K562 (cell line): ENCODE measurements at regions not wholly inside any gene's neighbourhood (a gene's known extent, or its start where the extent isn't known, plus 50 kb on each side); places are given as distances from the start of the nearest gene placed in this dataset.

ENCODE experiments used
- ATAC-seq: fragments of 200-7000 bp; cut with Tn5 transposase; 3 replicates; pipeline ENCODE4 v1.9.1; 2020; ENCODE audit warnings: moderate library complexity
- BruUV-seq: library from RNA; stranded (reverse); fragments of 400-500 nt; replicated peaks from 2 replicates; lab custom pipeline; 2021; lab: Mats Ljungman, UMichigan
- CTCF ChIA-PET: fragments of 300-600 bp; formaldehyde crosslinking; extraction: SDS; loops from one replicate; lab custom pipeline; 2021; ENCODE audit warnings: low intra/inter-chr PET ratio; lab: Yijun Ruan, JAX
- POLR2A ChIA-PET: fragments of 300-600, 350-650 bp; sonication (Branson Sonifier 250); formaldehyde crosslinking; extraction: SDS; loops from one replicate; lab custom pipeline; 2021; ENCODE audit warnings: antibody characterized with exemption, inconsistent platforms; lab: Yijun Ruan, JAX
- DNase-seq, 4 experiments: peaks; one replicate each; pipeline versions ENCODE4 v3.0.0 to v3.0.0-alpha.2; 2011 to 2018; ENCODE audit warnings: low spot score in 3 of 4, mixed read lengths in 3 of 4; ENCODE audit errors: extremely low read depth in 1 of 4
- FAIRE-seq: peaks from 2 replicates; lab custom pipeline; 2011; peaks lifted over from hg19 to GRCh38; lab: Jason Lieb, UNC
- H2AFZ ChIP-seq: 2 replicates; pipeline ENCODE4 v1.6.0; 2011; ENCODE audit warnings: low read depth, low read length, control low read depth, inconsistent platforms
- H3K27ac ChIP-seq: fragments of 200-600 bp; 3 replicates; pipeline ENCODE4 v1.8.0; 2011; ENCODE audit warnings: low read depth, mild to moderate bottlenecking, control low read depth, inconsistent platforms, low read length, moderate library complexity, mixed read lengths; ENCODE audit errors: extremely low read depth
- H3K27me3 ChIP-seq, 2 experiments: fragments of 300-600 bp in 1 of 2; 2 replicates in 1 of 2; 3 replicates in 1 of 2; pipeline versions ENCODE4 v1.6.0 to v1.8.0; 2011; ENCODE audit warnings: inconsistent platforms in 2 of 2, low read length in 2 of 2, mild to moderate bottlenecking in 1 of 2, mixed read lengths in 1 of 2, moderate library complexity in 1 of 2; ENCODE audit not compliant: control insufficient read depth in 2 of 2, insufficient read depth in 2 of 2
- H3K36me3 ChIP-seq: fragments of 300-600 bp; 3 replicates; pipeline ENCODE4 v1.8.0; 2011; ENCODE audit warnings: mild to moderate bottlenecking, low read length, inconsistent platforms; ENCODE audit not compliant: control insufficient read depth, insufficient read depth
- H3K4me1 ChIP-seq, 2 experiments: fragments of 200-600 bp in 1 of 2; replicated peaks in 1 of 2; 2 replicates in 1 of 2; 3 replicates in 1 of 2; pipeline versions ENCODE4 v1.5.1 to v1.8.0; 2011; ENCODE audit warnings: inconsistent platforms in 2 of 2, low read length in 2 of 2, mild to moderate bottlenecking in 1 of 2, mixed read lengths in 1 of 2, moderate library complexity in 1 of 2; ENCODE audit not compliant: control insufficient read depth in 2 of 2, insufficient read depth in 2 of 2
- H3K4me2 ChIP-seq: 2 replicates; pipeline ENCODE4 v1.6.1; 2011; ENCODE audit warnings: low read length, control low read depth, inconsistent platforms, mixed read lengths; ENCODE audit not compliant: insufficient read depth
- H3K4me3 ChIP-seq: fragments of 200-600 bp; sonication (generic), shearing (Covaris generic); 2 replicates; pipeline ENCODE4 v1.5.1; 2016; ENCODE audit warnings: control low read depth, inconsistent platforms
- H3K79me2 ChIP-seq: fragments of 200-600 bp; 3 replicates; pipeline ENCODE4 v1.8.0; 2011; ENCODE audit warnings: low read length, inconsistent platforms; ENCODE audit not compliant: control insufficient read depth, insufficient read depth
- H3K9ac ChIP-seq, 2 experiments: 2 replicates each; pipeline versions ENCODE4 v1.6.0 to v1.6.1; 2011; ENCODE audit warnings: low read depth in 2 of 2, low read length in 2 of 2, control low read depth in 1 of 2, inconsistent platforms in 1 of 2, mild to moderate bottlenecking in 1 of 2, mixed read lengths in 1 of 2; ENCODE audit not compliant: insufficient read depth in 1 of 2
- H3K9me1 ChIP-seq: one replicate; pipeline ENCODE4 v1.6.0; 2011; ENCODE audit warnings: inconsistent platforms, mild to moderate bottlenecking, low read length, moderate library complexity; ENCODE audit not compliant: control insufficient read depth, insufficient read depth
- H3K9me3 ChIP-seq: replicated peaks from 2 replicates; pipeline ENCODE4 v1.5.1; 2011; ENCODE audit warnings: low read depth, low read length, inconsistent platforms; ENCODE audit not compliant: control insufficient read depth, insufficient read depth
- H4K20me1 ChIP-seq: replicated peaks from 2 replicates; pipeline ENCODE4 v1.6.1; 2011; ENCODE audit warnings: low read length, inconsistent platforms, mixed read lengths; ENCODE audit not compliant: control insufficient read depth, insufficient read depth
- BCOR ChIP-seq: fragments of 450-650 bp; IDR thresholded peaks from 2 replicates; pipeline ENCODE4 v1.6.1; 2016
- CBX1 ChIP-seq: sonication (generic); IDR thresholded peaks from 2 replicates; pipeline ENCODE4 v1.6.1; 2016; ENCODE audit warnings: antibody characterized with exemption, low read depth, mild to moderate bottlenecking
- HNRNPLL ChIP-seq: fragments of 200-400 bp; formaldehyde crosslinking; IDR thresholded peaks from 2 replicates; pipeline ENCODE4 v1.6.1; 2017; ENCODE audit warnings: low read length, low read depth, mild to moderate bottlenecking; ENCODE audit not compliant: poor library complexity, severe bottlenecking
- RBM25 ChIP-seq: fragments of 200-400 bp; formaldehyde crosslinking; IDR thresholded peaks from 2 replicates; pipeline ENCODE4 v1.6.1; 2018; ENCODE audit warnings: low read length, low read depth, moderate library complexity; ENCODE audit not compliant: severe bottlenecking
- REST ChIP-seq, 2 experiments: fragments of 450-650 bp; formaldehyde crosslinking in 1 of 2; IDR thresholded peaks; 2 replicates each; pipeline versions ENCODE4 v1.4.0 to v1.6.1; 2014 to 2020; ENCODE audit warnings: mild to moderate bottlenecking in 2 of 2, borderline replicate concordance in 1 of 2, low read depth in 1 of 2
- ZNF146 ChIP-seq: IDR thresholded peaks from one replicate; pipeline ENCODE4 v1.6.1; 2018; ENCODE audit warnings: missing compliant biosample characterization; ENCODE audit not compliant: unreplicated experiment
- WGBS: fragments of 100-300 bp; shearing (Covaris generic); methylation state at CpG from one replicate; pipeline ENCODE4 v1.1.6; 2016; ENCODE audit warnings: low coverage, mixed read lengths; ENCODE audit not compliant: insufficient coverage; ENCODE audit errors: missing lambda C conversion rate; 5-methylcytosine and 5-hydroxymethylcytosine counted together
- in situ Hi-C: fragments of 300-500 bp; cut with MboI; formaldehyde crosslinking; loops from 4 replicates; pipeline ENCODE4 v1.15.0; 2018; ENCODE audit warnings: inconsistent platforms, mixed read lengths
- intact Hi-C: fragments of 100-400 bp; cut with micrococcal nuclease; formaldehyde crosslinking; loops from 2 replicates; pipeline ENCODE4 v1.14.2; 2022

- BruUV-seq, result no TSS peak
- in situ Hi-C loops, result no loop called here
- intact Hi-C loops, result no loop called here
Observed at GRCh38 chr7:10793995-10794775, 179.5 kb upstream of the PHF14 start.

More at GRCh38 chr7:10793995-10794775, 179.5 kb upstream of the PHF14 start:
- Histone ChIP-seq H4K20me1 (no peaks in the 10 kb centered on the region), H3K9ac (no peak overlapping the region), H3K27ac (no peak overlapping the region), H3K79me2 (no peaks in the 10 kb centered on the region), H3K27me3 (no peaks in the 10 kb centered on the region), H3K4me2 (no peak overlapping the region), H3K9me3 (no peaks in the 10 kb centered on the region), H3K9me1 (no peaks in the 10 kb centered on the region), H3K4me1 (peaks cover 0 to 6% of the 10 kb centered on the region in 2 experiments; a peak in 3 of 5 replicates), H3K4me3 (no peak overlapping the region), H2AFZ (no peak overlapping the region), H3K36me3 (no peaks in the 10 kb centered on the region)
- DNase-seq, result no peak
- no peak for ATAC-seq
- TF ChIP-seq ZNF146 (peak; percentile 84), BCOR (peak; percentile 44; the same call in 1 of the 2 replicates), HNRNPLL (no peak), CBX1 (no peak), REST (IDR thresholded peaks at IDR 0.05; ENCODE audit: borderline replicate concordance) (no peak), REST (CRISPR knock-in tag; IDR thresholded peaks at IDR 0.05; ENCODE audit: low read depth) (no peak), RBM25 (peak; percentile 57)
- ChIA-PET POLR2A (no interaction called here), CTCF (no interaction called here)
- WGBS, result 31% methylated on average over 6 of the region's 6 CpGs
- FAIRE-seq, result no peak
